WI38 (cell line): ENCODE measurements at regions not wholly inside any gene's neighbourhood (a gene's known extent, or its start where the extent isn't known, plus 50 kb on each side); places are given as distances from the start of the nearest gene placed in this dataset.

Experiments
- H3K4me3 ChIP-seq: 2 replicates; pipeline ENCODE4 v1.5.1; 2011; ENCODE audit warnings: low read depth, mild to moderate bottlenecking, control low read depth, low read length
- CTCF ChIP-seq: IDR thresholded peaks from 2 replicates; pipeline ENCODE4 v1.5.1; 2012; ENCODE audit warnings: low read depth, mild to moderate bottlenecking, control low read depth, low read length

- H3K4me3 ChIP-seq = no peak overlapping the region
- no peak for TF ChIP-seq CTCF
These were observed 201.9 kb upstream of the BOD1L1 start for GRCh38 chr4:13829457-13829856.

GRCh38 chr4:13830449-13830848 lies 202.9 kb upstream of the BOD1L1 start:
- no peak overlapping the region for H3K4me3 ChIP-seq
- no peak for TF ChIP-seq CTCF

GRCh38 chr4:13833171-13833804 lies 205.8 kb upstream of the BOD1L1 start:
- H3K4me3 ChIP-seq = no peak overlapping the region
- no peak for TF ChIP-seq CTCF

GRCh38 chr4:13836946-13837912 lies 209.7 kb upstream of the BOD1L1 start:
- no peak for TF ChIP-seq CTCF
- no peak overlapping the region for H3K4me3 ChIP-seq

- H3K4me3 ChIP-seq = no peak overlapping the region
- no peak for TF ChIP-seq CTCF
These were observed 213.1 kb upstream of the BOD1L1 start for GRCh38 chr4:13840502-13841190.

GRCh38 chr4:13844740-13845139 lies 217.2 kb upstream of the BOD1L1 start:
- H3K4me3 ChIP-seq = no peak overlapping the region
- no peak for TF ChIP-seq CTCF
